HUES64 (cell line): ENCODE measurements at regions not wholly inside any gene's neighbourhood (a gene's known extent, or its start where the extent isn't known, plus 50 kb on each side); places are given as distances from the start of the nearest gene placed in this dataset.
"Not testable (repeated sequence)": the region's sequence is repeated elsewhere in the genome, so short reads cannot be mapped to it uniquely, and the experiment has no call there.

ENCODE experiments used
- H3K27ac ChIP-seq: 2 replicates; pipeline ENCODE4 v1.7.0; 2013; ENCODE audit warnings: low read depth, low read length, inconsistent platforms
- H3K27me3 ChIP-seq: 2 replicates; pipeline ENCODE4 v1.6.1; 2013; ENCODE audit warnings: mild to moderate bottlenecking, low read length; ENCODE audit not compliant: insufficient read depth
- H3K36me3 ChIP-seq: 2 replicates; pipeline ENCODE4 v1.6.1; 2013; ENCODE audit warnings: mild to moderate bottlenecking, low read length; ENCODE audit not compliant: insufficient read depth
- H3K4me1 ChIP-seq: 2 replicates; pipeline ENCODE4 v1.6.1; 2013; ENCODE audit warnings: mild to moderate bottlenecking, low read length, moderate library complexity; ENCODE audit not compliant: insufficient read depth
- H3K4me3 ChIP-seq: 2 replicates; pipeline ENCODE4 v1.5.1; 2013; ENCODE audit warnings: mild to moderate bottlenecking, low read length, moderate library complexity
- H3K9ac ChIP-seq: 2 replicates; pipeline ENCODE4 v1.6.1; 2013; ENCODE audit warnings: mild to moderate bottlenecking, low read depth, low read length
- H3K9me3 ChIP-seq: 2 replicates; pipeline ENCODE4 v1.6.1; 2013; ENCODE audit warnings: low read depth, low read length; ENCODE audit not compliant: insufficient read depth
- WGBS: fragments of 150-250, 120-280 bp; methylation state at CpG from one replicate; pipeline ENCODE4 v1.1.7; 2013; ENCODE audit warnings: missing lambda C conversion rate; 5-methylcytosine and 5-hydroxymethylcytosine counted together

DNA sequence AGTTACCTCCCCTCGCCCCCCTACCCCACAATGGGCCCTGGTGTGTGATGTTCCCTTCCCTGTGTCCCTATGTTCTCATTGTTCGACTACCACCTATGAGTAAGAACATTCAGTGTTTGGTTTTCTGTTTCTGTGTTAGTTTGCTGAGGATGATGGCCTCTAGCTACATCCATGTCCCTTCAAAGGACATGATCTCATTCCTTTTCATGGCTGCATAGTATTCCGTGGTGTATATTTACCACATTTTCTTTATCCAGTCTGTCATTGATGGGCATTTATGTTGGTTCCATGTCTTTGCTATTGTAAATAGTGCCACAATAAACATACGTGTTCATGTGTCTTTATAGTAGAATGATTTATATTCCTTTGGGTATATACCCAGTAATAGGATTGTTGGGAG is 90.2 kb upstream of the ZEB1 start:
- H3K4me3 ChIP-seq, H3K36me3 ChIP-seq, H3K9ac ChIP-seq, H3K9me3 ChIP-seq, H3K4me1 ChIP-seq, H3K27ac ChIP-seq, H3K27me3 ChIP-seq: not testable (repeated sequence)
- 90% methylated on average over 2 of the region's 4 CpGs for WGBS

DNA sequence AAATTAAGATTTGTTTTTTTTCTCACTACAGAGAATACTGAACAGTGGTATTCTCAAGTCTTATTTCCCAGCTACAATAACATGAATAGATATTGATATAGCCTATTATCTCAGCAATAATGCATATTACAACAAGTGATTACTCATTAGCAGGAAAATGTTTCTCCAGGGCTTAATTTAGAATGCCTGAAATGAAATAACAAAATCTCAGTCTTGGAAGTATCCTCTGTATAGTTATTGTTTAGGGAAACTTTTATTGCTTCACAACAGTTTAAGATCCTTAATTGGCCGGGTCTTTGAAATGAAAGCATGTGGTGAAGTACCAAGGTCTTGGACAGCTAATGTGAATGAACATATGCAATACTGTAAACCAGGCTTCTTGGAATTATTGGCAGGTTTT is 79.1 kb upstream of the ZEB1 start:
- Histone ChIP-seq H3K27me3 (no peaks in the 10 kb centered on the region), H3K9ac (no peak overlapping the region), H3K9me3 (no peaks in the 10 kb centered on the region), H3K4me1 (no peaks in the 10 kb centered on the region), H3K36me3 (no peaks in the 10 kb centered on the region), H3K27ac (no peak overlapping the region), H3K4me3 (no peak overlapping the region)
- 94% methylated on average over 1 of the region's 1 CpG for WGBS

DNA sequence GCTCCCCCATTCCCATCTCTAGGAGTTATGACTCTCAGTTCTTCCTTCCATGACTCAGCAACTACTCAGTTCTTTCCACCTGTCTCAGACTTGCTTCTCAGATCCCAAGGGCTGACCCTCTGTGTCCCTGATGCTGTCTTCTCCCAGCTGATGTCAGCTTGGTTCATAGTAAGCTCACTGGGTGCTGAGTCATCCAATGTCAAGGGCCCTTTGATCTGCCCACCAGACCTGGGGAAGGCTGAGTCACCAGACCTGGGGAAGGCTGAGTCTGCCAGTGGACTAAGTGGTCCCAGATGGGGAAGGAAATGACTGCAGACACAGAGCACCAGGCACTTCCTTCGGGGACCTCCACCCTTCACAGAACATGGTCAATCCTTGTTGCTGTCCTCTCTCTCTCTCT is 76.1 kb upstream of the ZEB1 start:
- no peak overlapping the region for H3K27ac ChIP-seq
- H3K9me3 ChIP-seq: no peaks in the 10 kb centered on the region
- no peaks in the 10 kb centered on the region for H3K36me3 ChIP-seq
- H3K27me3 ChIP-seq: no peaks in the 10 kb centered on the region
- no peak overlapping the region for H3K9ac ChIP-seq
- no peaks in the 10 kb centered on the region for H3K4me1 ChIP-seq
- WGBS: 80% methylated on average over 1 of the region's 1 CpG
- H3K4me3 ChIP-seq: no peak overlapping the region

DNA sequence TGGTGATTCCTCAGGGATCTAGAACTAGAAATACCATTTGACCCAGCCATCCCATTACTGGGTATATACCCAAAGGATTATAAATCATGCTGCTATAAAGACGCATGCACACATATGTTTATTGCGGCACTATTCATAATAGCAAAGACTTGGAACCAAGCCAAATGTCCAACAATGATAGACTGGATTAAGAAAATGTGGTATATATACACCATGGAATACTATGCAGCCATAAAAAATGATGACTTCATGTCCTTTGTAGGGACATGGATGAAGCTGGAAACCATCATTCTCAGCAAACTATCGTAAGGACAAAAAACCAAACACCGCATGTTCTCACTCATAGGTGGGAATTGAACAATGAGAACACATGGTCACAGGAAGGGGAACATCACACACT is 67.9 kb upstream of the ZEB1 start:
- not testable (repeated sequence) for H3K9ac ChIP-seq, H3K4me3 ChIP-seq, H3K27ac ChIP-seq, H3K27me3 ChIP-seq, H3K36me3 ChIP-seq, H3K9me3 ChIP-seq, H3K4me1 ChIP-seq
- WGBS: 90% methylated on average over 2 of the region's 4 CpGs

DNA sequence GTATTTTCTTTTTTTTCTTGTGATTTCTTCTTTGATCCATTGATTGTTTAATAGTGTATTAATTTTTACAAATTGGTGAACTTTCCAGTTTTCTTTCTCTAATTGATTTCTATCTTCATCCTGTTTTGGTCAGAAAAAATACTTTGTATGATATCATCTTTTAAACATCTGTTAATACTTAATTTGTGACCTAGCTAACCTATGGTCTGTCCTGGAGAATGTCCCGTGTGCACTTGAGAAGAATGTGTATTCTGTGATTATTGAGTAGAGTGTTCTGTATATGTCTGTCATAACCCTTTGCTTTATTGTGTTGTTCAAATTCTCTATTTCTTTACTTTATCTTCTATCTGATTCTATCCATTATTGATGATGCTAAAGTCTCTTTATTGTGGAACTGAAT is 65.8 kb upstream of the ZEB1 start:
- Histone ChIP-seq H3K9ac (no peak overlapping the region), H3K36me3 (no peaks in the 10 kb centered on the region), H3K27me3 (no peaks in the 10 kb centered on the region), H3K27ac (no peak overlapping the region), H3K9me3 (no peaks in the 10 kb centered on the region), H3K4me3 (no peak overlapping the region), H3K4me1 (no peaks in the 10 kb centered on the region)
- WGBS: 100% methylated on average over 1 of the region's 1 CpG

DNA sequence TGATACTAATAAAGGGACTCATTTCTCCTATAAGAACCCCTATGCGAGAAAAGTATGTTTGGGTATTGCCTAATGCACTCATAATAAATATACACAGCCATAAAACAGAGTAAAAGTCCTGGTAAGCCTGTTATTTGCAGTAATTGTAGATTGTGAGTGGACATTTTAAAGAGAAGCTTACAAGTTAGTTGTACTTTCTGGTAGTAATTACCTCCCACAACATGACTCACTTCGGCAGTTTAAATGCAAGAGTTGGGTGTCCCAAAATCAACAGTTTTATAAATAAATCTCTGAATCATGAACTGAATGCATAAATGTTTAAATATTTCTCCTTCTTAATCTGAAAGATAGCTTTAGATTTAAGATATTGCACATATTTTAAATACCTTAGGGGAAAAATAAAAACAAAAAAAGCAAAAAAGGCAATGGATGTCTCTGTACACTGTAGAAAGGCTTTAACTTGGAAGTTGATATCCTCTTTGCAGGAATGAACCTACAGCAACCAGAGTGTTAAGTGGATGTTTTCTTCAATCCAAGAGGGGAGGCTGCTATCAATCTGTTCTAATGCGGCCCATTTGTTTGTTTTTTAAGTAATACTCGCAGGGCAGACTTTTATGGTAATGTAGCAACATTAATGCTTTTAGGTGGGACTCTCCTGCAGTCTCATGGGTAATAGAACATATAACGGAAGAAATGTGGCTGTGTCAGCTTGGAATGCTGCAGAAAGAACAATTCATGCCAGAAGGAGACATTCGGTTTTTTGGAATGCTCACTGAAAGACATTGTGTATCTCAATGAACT is 57.3 kb upstream of the ZEB1 start:
- Histone ChIP-seq H3K27ac (no peak overlapping the region), H3K4me1 (no peaks in the 10 kb centered on the region), H3K36me3 (no peaks in the 10 kb centered on the region), H3K9ac (no peak overlapping the region), H3K4me3 (no peak overlapping the region), H3K27me3 (no peaks in the 10 kb centered on the region), H3K9me3 (no peaks in the 10 kb centered on the region)
- 90% methylated on average over 4 of the region's 6 CpGs for WGBS

DNA sequence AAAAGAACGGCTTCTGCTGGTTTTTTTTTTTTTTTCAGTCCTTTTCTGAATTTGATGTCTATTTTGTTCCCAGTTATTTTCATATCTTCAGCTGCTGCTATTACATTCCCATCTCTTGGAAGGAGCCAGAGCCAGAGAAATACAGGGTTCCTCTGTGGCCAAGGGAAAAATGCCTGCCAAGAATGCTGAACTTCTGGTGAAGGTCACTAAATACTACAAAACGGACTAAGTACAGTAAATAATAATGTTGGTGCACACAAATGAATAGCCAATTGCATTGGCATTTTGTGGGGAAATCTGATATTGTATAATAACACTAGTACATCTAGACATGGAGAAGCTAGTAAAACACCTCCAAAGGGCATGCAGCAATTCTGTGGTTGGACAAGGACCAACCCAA is 56.3 kb upstream of the ZEB1 start:
- 92% methylated on average over 2 of the region's 2 CpGs for WGBS

DNA sequence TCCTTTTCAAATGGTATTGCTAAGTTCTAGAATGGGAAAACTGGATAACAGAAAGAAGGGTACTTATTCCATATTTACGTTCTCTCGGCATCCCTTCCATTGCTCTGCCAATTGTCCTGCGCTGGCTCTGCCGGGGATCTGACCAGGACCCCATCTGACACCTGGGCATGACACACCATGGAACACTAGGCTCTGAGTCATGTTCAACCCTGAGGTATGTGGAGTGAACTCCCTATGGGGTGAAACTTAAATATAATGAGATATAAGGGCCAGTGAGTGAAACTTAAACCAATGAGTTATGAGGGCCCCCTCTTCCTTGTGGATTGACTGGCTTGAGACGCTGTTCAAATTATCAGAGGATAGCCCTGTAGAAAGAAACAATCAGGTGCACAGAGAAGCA is 55.1 kb upstream of the ZEB1 start:
- 96% methylated on average over 5 of the region's 5 CpGs for WGBS

More for the DNA sequence above, 56.3 kb upstream of the ZEB1 start:
- no peaks in the 10 kb centered on the region for H3K4me1 ChIP-seq
- H3K36me3 ChIP-seq: no peaks in the 10 kb centered on the region
- H3K27ac ChIP-seq: no peak overlapping the region
- H3K4me3 ChIP-seq: no peak overlapping the region
- no peaks in the 10 kb centered on the region for H3K9me3 ChIP-seq
- H3K27me3 ChIP-seq: no peaks in the 10 kb centered on the region
- no peak overlapping the region for H3K9ac ChIP-seq

DNA sequence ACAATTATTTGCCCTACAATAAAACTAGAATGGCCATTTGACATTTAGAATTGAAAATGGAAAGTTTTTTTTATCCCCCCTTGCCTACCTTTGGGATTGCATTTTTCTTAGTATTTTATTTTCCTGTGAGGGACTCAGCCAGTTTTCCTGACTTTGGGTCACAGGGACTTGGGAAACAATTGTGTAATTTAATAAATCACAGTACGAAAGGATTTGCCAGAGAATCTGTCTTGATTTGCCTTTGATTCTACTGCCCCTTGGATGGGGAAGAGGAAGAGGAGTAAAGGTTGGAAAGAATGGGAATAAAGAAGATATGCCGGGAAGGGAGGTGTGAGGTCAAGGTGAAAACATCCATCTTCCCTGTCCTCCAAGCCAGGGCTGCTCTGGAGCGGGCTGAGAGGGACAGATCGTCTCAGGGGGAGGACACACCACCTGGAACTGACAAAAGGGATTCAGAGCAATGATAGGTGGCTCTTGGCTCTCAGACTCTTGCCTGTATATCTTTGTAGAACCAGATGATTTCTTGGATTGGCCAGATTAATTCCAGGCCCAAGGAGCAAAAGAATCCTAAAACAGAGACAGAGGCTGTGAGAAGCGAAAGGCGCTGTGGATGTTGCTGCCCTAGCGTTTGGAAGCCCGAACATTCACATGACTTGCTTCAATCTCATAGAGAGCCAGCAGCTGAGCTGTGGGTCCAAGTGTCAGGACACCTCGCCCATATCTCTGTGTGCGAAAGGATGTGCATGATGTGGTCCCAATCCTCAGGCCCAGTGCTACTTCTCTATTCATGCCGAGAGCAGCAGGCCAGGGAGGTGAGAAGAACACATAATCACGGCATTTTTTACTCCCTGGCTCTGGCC is 50.3 kb upstream of the ZEB1 start:
- Histone ChIP-seq H3K36me3 (no peaks in the 10 kb centered on the region), H3K27ac (no peak overlapping the region), H3K9ac (no peak overlapping the region), H3K9me3 (no peaks in the 10 kb centered on the region), H3K4me3 (no peak overlapping the region), H3K4me1 (no peaks in the 10 kb centered on the region), H3K27me3 (no peaks in the 10 kb centered on the region)
- 94% methylated on average over 12 of the region's 12 CpGs for WGBS

More for the DNA sequence above, 55.1 kb upstream of the ZEB1 start:
- no peak overlapping the region for H3K27ac ChIP-seq
- H3K27me3 ChIP-seq: no peaks in the 10 kb centered on the region
- H3K9ac ChIP-seq: no peak overlapping the region
- no peaks in the 10 kb centered on the region for H3K36me3 ChIP-seq
- H3K4me1 ChIP-seq: no peaks in the 10 kb centered on the region
- H3K4me3 ChIP-seq: no peak overlapping the region
- H3K9me3 ChIP-seq: no peaks in the 10 kb centered on the region
